GM11168 (cell line): ENCODE measurements at regions not wholly inside any gene's neighbourhood (a gene's known extent, or its start where the extent isn't known, plus 50 kb on each side); places are given as distances from the start of the nearest gene placed in this dataset.

Experiments used
- in situ Hi-C: fragments of 300-500 bp; cut with MboI; formaldehyde crosslinking; loops from one replicate; pipeline ENCODE4 v1.12.0; 2022; ENCODE audit warnings: low sequenced_read_pairs; ENCODE audit not compliant: unreplicated experiment

- in situ Hi-C loops, result no loop called here
Measured at GRCh38 chr6:71114544-71114943, 157.7 kb upstream of the B3GAT2 start.

- in situ Hi-C loops, result no loop called here
Measured at GRCh38 chr6:71114986-71115385, 158.1 kb upstream of the B3GAT2 start.

- in situ Hi-C loops, result no loop called here
Measured at GRCh38 chr6:71119560-71119959, 162.7 kb upstream of the B3GAT2 start.

DNA sequence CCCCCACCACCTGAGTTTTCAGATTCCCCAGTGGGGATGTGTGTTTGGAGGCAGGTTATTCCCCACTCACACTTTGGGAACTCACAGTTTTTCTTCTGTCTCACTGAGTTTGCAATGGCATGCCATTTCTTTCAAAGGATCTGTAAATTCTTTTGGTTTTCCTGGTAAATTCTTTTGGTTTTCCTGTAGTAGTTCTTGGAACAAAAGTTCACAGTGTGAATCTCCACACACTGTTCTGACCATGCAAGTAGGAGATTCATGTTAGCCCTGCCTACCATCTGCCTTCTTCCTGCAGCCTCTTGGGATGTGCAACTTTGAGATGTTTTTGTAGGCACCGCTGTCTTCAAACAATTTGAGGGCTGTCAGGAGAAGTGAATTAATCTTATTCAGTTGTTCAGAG is 165.6 kb upstream of the OGFRL1 start:
- in situ Hi-C loops, result no loop called here

GRCh38 chr6:71124340-71124739 is 164.3 kb upstream of the OGFRL1 start:
- in situ Hi-C loops, result no loop called here

DNA sequence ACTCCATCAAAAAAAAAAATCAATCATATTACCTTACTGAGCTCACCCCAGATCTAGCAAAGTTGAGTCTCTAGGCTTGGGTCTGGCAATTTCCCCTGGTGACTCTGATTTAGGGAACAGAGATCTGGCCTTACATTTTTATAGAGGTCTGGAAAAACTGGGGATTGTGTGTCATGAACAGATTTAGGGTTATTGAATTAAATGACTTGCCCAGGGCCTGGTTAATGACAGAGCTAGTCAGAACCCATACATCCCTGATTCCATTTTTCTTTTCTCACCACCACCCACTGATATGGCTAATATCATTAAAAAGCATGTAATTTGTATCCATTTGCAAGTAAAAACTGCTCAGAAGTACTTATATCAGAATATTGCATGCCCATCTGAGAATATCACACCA is 163.4 kb upstream of the OGFRL1 start:
- in situ Hi-C loops, result no loop called here

DNA sequence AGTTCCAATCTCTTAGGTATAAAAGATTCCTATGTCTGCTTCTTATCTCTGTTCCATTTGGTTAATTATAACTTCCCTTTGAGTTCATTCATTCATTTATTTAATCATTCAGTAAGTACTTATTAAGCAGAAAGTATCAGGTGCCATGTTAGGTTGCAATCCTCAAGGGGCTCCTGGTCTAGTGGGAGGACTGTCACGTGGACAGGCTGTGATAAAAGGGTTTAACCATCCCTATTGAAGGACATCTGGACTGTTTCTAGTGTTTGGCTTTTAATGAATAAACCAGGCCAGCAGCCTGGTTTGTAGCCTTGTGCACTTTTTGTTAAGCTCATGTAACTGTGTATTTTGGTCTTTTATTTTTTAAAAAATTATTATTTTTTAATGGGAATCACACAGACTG is 162.1 kb upstream of the OGFRL1 start:
- in situ Hi-C loops, result no loop called here

DNA sequence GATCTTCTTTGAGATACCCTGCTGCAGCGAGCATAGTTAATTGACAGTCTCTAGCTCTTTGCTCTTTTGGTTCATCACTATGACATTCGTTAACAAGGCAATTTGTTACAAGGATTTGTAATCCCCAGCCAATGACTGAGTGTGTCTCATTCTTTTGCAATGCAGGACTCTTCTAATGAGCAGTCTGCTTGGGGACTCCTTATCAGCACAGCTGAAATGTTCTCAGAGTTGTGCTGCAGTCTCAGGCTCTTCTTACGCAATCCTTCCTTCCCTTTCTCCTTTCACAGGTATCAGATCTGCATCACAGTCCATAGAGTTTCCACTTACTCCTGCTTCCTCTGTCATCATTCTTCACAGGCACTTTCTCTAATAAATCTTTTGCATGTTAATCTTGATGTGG is 161.2 kb upstream of the OGFRL1 start:
- in situ Hi-C loops, result no loop called here

DNA sequence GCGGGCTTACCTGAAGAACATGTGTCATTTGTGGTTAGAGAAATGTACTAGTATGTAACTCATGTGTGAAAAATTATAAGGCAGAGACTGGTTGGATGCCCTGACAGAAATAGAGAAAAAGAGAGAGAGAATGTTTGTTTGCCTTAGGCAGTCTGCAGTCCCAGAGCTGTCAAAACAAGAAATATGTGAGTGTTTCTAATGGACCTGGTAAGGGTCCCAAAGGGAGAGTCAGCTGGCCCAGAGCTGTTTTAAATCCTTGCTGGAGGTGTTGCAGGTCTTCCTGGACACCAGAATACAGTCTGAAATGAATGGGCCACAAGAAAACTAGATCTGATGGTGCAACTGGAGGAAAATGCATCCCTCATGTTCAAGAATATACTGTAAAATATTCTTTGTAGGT is 158.3 kb upstream of the OGFRL1 start:
- in situ Hi-C loops, result no loop called here

DNA sequence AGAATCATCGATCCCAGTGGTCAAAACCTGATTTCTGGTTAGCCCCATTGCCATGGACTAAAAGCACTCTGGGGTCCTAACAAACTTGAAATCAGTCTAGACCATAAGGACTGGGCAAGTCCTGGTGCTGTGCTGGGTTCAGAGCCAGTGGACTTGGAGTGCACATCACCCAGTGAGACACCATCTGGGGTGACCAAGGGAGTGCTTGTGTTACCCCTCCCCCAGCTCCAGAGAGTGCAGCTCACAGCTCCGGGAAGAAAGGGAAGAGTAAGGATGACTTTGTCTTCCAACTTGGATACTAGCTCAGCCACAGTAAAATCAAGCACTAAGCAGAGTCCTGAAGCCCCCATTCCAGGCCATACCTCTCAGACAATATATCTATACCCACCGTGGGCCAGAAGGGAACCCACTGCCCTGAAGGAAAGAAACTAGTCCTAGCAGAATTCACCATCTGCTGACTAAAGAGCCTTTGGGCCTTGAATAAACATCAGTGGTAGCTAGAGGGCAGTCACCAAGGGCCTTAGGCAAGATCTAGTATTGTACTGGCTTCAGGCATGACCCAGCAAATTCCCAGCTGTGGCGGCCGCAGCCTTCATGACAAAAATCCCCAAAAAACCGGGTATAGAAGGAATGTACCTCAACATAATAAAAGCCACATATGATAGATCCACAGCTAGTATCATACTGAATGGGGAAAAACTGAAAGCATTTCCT is 153.5 kb upstream of the OGFRL1 start:
- in situ Hi-C loops, result no loop called here

DNA sequence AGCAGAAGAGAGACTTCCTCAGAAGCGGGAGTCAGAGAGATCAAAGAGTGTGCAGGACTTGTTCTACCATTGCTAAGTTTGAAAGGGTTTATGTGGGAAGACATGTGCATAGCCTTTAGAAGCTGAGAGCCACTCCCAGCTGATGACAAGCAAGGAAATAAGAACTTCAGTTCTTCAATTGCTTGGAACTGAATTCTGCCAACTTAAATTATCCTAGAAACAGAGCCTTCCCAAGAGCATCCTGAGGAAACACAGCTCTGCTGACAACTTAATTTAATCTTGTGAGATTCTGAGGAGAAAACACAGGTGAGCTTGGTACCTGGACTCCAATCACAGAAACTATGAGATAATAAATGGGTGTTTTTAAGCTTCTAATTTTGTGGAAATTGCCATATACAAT is 150.6 kb upstream of the OGFRL1 start:
- in situ Hi-C loops, result no loop called here

- in situ Hi-C loops, result no loop called here
Measured at GRCh38 chr6:71138376-71138775, 150.2 kb upstream of the OGFRL1 start.

DNA sequence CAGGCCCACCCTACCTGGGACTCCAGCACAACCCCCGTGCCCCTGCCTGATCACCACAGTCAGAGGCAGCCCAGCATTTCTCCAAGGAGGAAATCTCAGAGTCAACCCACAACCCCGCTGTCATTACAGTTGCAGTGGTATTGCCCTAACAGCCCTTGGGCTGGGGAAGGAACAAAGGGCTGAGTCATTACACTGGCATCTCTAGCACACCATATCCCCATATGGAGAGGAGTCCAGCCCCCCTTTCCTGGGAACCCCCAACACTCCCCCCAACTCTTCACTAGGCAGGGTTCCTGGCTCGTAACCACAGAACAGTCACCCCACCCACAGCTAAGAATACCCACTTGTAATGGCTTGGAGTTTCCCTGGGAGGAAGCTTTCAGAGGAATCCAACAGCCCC is 149.4 kb upstream of the OGFRL1 start:
- in situ Hi-C loops, result no loop called here

DNA sequence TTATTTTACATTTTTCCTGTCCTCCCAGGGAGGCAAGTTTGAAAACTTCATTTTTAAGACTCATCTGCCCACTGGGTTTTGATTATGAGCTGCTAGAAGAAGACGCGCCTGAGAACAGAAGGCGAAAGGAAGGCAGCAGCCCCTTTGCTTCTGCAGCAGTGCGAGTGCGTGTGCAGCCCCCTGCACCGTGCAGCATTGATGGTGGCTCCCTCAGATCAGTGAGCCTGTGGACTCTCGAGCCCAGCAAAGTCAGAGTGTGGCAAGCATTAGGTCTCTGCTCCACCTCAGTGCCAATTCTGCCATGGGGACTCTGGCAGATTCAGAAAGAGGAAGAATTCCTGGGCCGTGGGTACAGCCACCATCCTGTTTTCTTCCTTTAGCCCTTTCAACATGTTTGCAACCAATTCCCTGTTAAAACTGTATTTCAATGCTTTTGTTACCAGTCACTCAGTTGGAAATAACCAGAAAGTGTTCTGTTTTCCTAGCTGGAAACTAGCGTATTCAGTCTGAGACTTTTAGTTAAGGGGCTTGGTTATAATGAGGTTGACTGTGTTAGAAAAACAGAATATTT is 134.8 kb upstream of the OGFRL1 start:
- in situ Hi-C loops, result no loop called here

GRCh38 chr6:71157345-71157744 is 131.3 kb upstream of the OGFRL1 start:
- in situ Hi-C loops, result no loop called here

DNA sequence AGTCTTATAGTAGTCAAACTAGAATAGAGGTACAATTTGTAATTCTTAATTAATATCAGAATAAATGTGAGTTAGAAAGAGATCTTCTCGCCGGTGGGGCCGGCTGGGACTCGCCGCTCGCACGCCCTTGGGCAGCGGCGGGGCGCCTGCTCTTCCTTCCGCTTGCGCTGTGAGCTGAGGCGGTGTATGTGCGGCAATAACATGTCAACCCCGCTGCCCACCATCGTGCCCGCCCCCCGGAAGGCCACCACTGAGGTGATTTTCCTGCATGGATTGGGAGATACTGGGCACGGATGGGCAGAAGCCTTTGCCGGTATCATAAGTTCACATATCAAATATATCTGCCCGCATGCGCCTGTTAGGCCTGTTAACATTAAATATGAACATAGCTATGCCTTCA is 123.7 kb upstream of the OGFRL1 start:
- in situ Hi-C loops, result no loop called here

- in situ Hi-C loops, result no loop called here
Measured at GRCh38 chr6:71168233-71168765, 120.3 kb upstream of the OGFRL1 start.

GRCh38 chr6:71171497-71172070 is 117.0 kb upstream of the OGFRL1 start:
- in situ Hi-C loops, result no loop called here

DNA sequence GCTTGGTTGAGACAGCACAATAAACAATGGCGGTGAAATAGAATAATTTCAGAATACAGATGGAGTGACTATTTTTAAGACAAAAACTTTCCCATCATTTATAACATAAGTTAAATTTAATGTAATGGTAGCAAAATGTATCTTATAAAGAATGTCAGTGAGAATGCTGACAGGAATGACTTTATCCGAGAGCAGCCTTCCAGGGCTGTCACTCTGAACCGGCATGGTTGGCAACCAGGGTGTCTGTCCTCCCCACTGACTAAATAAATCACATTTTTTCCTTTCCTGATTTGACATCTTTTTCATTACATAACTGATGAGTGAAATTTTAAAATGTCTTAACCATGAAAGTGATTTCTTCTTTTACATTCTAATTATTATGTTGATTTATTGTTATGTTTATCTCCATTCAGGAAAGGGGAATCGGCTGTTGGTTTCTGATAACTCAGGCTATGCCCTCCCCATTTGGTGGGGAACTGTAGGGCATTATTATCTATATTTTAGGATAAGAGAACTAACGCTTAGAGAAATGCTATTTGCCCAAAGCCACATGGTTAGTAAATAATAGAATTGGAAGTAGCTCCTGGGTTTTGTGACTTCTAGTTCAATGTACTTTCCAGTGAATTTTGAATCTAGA is 109.2 kb upstream of the OGFRL1 start:
- in situ Hi-C loops, result no loop called here

- in situ Hi-C loops, result no loop called here
Measured at GRCh38 chr6:71181565-71181964, 107.0 kb upstream of the OGFRL1 start.

DNA sequence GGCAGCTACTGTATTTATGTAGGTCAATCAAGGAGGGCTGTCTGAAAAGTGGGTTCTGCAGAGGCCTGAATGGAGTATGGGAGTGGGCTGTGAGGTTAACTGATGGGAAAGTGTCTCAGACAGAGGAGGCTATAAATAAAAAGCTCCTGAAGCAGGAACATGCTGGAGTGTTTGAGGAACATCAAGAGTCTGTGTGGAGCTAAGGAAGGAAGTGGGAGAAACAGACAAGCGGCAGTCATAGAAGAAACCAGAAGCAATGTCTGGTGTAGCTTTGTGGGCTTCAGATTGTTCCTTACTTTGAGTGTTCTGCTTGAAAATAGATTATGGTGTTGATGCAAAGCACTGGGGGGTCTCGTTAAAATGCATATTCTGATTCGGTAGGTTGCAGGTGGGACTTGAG is 101.5 kb upstream of the OGFRL1 start:
- in situ Hi-C loops, result no loop called here
